ENCODE measurements at regions not wholly inside any gene's neighbourhood (a gene's known extent, or its start where the extent isn't known, plus 50 kb on each side); places are given as distances from the start of the nearest gene placed in this dataset.

DNA sequence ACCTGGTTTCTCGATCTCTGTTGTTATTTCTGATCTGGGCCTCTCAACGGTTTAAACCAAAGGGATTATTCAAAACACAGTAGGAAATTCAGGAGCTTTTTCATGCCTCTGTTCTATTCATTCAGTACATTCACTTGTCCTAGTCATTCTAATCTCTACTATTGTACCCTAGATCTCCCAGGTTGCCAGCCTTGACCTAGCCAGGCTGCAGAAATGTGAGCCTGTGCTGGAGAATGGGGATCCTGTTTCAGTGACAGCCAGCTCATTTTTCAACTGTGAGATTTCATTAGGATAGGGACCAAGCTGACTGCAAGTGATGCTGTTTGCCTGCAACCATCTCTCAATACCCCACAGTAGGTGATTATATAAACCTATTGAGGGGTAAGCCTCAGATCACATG, 186.2 kb downstream of the CMPK2 start:
- no peak for DNase-seq

- no peak for DNase-seq
Measured at GRCh38 chr2:6683516-6683915, 182.2 kb downstream of the CMPK2 start.

DNA sequence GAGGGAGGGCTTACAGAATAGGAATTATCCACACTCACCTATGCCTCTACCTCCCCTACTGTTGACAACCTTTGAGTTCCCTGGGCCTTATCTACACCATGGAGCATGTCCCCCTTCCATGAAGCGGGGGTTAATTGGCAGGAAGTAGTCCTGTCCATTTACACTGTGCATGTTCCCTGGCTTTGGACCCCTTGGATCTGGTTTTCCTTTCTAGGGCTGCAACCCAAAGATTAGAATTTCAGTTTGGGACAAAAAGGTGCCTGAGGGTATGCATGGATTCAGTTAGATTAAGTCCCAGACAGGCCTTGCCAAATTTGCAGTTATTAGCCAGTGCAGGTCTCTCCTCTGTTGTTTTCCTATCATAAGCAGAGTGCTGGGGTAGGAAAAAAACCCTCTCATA, 180.3 kb downstream of the CMPK2 start:
- no peak for DNase-seq

- peak in 1 of 2 experiments; percentile 50 for DNase-seq
Measured at GRCh38 chr2:6692056-6692455, 173.7 kb downstream of the CMPK2 start.

DNA sequence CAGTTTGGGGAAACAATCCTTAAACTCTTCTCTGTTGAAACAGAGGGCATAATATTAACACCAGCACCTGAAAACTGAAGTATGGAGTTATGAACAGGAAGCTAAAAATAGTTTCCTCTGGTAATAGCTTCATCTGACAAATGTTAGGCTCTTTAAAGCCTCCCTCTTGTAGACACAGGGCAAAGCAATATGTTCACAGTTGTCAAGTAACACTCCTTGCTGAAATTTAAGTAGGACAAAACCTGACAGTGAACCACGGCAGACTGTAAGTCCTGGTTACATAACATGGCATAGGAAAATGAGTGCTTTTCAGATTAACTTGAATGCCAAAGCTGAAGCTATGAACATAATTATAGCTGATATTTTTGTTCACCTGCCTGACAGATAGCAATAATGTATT, 172.9 kb downstream of the CMPK2 start:
- no peak for DNase-seq

DNA sequence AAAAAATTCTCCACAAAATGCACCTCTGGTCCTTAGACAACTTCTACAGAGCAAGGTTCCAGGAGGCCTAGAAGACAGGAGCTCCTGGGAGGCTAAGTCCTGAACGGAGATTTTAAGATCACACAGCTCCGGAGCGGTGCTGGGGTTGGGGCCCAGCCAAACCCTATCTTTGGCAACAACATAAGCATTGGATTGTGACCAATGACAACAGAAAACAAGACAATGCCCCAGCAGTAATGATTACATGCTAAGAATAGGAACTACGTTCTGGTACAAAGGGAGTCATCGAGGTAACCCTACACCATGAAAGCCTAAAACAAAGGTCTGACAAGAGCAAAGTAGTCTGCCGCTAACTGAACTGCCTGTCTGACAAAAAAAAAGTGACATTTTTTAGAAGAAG, 171.2 kb downstream of the CMPK2 start:
- no peak for DNase-seq

DNA sequence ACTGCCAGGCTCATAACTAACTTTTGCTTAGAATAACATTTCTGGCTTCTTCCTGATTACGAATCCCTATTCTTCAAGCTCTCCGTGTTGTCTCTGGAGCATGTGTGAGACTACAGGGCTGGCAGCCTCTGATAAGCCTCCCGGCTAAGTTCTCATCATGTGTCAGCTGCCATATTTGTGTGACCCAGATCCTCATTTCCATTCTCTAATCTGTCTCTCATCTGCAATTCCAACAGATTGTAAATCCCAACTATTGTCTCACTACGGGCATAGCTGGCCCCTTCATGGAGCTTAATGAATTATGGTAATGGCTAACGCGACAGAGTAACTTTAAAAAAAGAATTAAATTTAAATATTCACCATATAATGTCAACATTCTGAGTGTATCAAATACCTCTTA, 165.4 kb downstream of the CMPK2 start:
- no peak for DNase-seq

DNA sequence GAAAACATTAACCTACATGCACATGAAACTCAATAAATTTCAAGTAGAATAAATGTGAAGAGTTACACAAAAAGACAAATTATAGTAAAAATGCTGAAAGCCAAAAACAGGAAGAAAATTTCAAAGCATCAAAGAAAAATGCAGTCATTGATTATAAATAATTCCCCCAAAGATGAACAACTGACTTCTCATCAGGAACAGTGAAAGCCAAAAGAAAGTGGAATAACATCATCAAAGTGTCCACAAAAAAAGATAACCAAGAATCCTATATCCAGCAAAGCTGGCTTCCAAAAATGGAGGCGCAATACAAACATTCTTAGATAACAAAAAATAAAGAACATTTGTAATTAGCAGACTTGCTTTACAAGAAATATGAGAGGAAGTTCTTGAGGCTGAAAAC, 161.6 kb downstream of the CMPK2 start:
- DNase-seq = no peak

DNA sequence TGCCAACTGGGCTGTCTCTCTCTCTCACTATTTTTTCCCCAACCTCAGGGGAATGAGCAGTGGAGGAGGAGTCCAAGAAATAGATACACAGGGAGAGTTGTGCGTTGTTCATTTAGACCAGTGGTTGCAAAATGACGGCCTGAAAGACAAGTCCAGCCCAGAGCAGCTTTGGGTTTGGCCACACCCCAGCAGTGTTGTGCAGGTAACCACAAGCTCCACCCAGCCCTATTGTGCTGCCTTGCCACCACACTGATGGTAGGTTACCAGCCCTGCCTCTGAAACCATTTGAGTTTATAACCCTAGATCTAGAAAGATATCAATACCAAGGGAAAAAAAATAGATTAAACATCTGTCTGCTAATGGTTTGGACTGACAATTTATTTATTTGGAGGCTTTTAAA, 144.3 kb downstream of the CMPK2 start:
- no peak for DNase-seq

DNA sequence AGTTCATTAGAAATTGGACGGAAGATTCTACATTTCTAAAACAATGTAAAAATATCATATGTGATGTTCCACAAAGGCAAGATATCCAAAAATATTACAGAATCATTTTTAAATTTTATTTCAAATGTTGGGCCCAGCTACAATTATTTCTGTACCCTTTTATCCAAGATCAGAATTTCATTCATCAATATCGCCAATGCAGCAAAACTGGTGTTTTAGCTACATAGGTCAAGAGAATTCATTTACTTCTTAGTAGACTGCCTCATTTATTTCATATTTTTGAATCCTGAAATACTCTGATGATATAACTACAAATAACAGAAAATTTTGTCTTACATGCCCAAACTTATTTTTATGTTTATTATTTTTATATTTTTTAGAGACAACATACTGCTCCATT, 143.1 kb downstream of the CMPK2 start:
- DNase-seq = no peak

DNA sequence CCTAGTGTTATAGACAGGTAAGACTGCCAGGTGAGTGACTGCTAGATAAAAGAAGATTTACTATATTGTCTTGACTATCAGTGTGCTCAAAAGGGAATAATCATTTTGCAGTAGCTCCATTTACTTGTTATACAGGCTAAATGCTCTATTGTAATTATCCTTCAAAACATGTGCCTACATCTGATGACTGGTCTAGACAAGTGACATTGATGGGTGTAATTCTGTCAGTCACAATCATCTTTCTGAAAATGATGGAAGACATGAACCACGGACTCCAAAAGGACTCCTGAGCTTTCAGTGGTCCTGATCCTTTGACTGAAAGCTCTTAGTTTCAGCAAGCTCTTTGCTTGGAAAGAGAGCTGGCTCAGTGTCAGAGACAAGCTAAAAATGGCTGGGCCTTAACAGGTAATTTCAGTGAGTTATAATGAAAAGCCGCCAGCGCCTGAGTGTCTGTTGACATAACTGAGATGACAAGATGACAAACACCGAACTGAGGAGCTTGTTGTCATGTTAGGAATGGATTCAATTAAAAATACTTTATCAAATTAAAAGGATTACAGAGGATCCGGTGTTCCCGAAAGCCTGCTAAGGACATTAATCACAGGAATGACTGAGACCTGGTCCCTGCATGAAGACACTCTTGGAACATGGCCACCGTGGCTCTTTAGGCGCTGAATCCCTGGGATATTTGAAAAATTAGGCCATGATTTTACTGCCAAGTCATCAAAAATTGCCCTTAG, 141.7 kb downstream of the CMPK2 start:
- DNase-seq = no peak

GRCh38 chr2:6724605-6725140, 141.0 kb downstream of the CMPK2 start:
- no peak for DNase-seq

DNA sequence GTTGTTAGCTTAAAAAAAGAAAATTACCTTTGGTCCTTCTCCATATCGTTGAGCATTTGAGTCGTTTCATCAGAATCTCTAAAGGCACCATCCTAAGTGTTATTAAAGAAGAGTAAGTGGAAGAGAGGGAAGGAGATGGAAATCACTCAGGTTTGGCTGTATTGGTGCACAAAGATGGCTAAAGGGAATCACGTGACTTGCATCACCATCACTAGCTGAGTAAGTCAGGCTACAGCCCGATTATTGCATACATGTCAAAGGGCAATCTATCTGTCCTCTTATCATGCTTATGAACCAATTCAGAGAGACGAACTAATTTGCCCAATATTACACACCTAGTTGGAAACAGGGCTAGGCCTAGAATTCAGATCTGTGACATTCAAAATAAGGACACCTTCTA, 137.6 kb downstream of the CMPK2 start:
- no peak for DNase-seq

DNA sequence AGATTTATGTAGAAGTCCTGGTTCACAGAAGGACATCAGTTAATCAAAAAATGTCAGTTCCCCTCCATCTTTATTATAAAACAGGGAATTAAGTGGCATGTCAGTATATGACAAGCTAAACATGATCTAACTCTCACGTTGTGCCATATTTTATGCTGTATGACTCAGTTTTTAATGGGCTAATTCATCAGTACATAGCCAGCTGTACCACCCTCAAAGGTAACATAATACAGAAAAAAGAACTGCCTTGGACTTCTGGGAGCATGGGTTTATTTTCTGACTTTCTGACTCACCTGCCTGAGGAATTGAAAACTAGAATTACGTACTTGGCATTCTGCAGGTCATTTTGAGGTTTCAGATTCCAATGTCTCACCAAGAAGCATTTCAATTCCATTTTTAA, 135.7 kb downstream of the CMPK2 start:
- no peak for DNase-seq

- DNase-seq = no peak
Measured at GRCh38 chr2:6730649-6731532, 134.8 kb downstream of the CMPK2 start.

DNA sequence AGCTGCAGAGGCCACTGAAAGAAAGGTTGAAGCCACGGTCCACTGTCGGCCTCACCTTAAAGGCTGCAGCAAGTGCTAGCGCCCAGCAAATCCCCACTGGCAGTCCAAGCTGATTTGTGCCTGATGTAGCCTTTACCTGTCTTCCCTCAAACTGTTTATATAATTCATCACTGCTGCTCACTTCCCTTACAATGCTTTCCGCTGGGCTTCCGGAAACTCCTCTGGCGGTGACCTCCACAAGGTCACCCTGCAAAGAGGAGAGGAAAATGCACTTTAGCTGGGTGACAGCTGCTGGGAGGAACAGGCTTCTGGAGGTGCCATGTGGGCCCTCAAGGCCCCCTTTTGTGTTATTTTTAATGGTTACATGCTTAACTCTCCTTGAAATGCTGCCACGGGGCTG, 126.2 kb downstream of the CMPK2 start:
- DNase-seq = no peak

DNA sequence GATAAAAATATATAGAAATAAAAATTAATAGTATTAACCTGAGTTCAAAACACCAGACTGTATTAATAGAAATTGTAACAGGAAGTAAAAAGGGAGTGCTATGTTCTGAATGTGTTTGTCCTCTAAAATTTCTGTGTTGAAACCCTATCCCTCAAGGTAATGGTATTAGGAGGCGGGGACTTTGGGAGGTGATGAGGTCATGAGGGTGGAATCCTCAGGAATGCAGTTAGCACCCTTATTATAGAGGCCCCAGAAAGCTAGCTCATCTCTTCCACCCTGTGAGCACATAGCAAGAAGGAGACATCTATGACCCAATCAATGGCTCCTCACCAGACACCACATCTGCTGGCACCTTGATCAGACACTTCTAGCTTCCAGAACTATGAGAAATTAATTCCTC, 124.5 kb downstream of the CMPK2 start:
- DNase-seq = no peak

- no peak for DNase-seq
Measured at GRCh38 chr2:6744038-6744437, 121.7 kb downstream of the CMPK2 start.

DNA sequence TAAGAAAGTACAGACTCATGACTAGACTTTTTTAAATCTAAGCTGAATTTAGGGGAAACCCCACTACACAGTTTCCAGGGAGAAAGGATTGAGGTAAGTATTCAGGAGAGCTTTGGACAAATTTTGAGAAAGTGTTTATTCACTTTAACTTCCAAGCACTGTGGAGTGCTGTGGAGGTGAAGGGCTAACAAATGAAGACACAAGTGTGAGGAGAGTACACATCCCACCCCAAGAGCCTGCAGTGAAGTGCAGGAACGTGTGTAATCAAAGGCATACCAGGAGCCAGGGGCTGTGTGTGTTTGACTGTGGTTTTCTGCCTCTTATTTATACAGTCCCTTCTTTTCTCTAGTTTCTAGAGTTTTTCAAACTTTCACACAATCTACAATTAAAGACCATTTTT, 118.3 kb downstream of the CMPK2 start:
- DNase-seq = no peak

DNA sequence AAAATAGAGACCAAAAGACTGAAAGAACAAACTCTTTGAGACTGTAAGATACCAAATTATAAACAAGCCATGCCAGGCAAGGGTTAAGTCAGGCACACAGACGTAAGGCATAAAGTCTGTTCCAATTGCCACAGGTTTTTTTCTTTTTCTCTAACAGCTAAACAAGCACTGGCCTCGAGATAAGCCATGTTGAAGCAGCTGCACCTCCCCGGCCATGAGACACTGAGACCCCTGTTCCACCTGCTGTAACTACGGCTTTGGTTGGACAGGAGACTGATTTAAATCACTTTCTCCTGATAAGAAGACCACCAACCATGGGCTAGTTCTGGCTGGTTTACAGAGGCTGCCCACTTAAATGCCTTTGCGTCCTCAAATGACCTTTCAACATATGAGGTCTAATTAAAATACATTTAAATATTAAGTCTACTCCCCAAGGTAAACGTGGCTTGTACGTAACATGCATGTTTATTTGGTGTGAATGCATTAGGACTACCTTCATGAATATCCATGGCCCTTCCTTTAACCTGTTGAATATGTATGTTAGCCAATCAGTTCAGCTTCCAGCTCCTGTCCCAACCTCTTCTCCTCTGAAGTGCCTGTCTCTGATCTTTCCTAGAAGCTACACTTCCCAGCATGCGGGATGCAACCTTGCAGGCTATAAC, 117.2 kb downstream of the CMPK2 start:
- no peak for DNase-seq

- DNase-seq = no peak
Measured at GRCh38 chr2:6749962-6750361, 115.7 kb downstream of the CMPK2 start.

DNA sequence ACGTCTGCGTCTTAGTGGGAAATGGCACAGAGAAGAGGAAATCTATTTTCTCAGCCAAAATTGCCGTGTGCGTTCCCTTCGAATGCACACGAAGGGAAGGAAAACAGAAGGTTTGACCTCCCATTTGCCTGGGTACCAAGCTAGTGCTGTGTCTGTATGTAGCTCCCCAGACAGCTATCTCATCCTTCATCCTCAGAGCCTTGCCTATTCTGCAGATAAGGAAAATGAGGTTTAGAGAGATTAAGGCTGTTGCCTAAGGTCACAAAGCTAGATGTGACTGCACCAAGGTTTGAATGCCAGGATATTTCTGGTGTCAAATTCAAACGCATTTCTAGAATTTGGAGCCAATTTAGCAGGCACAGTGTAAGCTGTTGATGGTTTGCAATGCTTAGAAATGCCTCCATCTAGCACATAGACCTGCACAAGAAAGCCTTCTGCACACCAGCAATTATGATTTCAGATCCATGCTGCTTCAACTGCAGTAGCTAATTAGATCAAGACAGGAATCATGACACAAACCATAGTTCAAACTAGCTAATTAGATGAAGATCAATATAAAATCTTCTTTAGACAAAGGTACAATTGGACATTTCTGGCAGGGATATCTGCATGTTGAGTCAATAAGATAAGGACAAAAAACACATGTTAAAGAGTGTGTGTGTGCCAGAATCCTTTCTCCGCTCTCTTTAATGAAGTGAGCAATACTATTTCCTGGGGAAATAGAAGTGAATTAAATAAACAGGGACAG, 115.1 kb downstream of the CMPK2 start:
- DNase-seq = no peak

- no peak for DNase-seq
Measured at GRCh38 chr2:6754419-6754818, 111.3 kb downstream of the CMPK2 start.
